HG03342 (cell line): ENCODE measurements at regions not wholly inside any gene's neighbourhood (a gene's known extent, or its start where the extent isn't known, plus 50 kb on each side); places are given as distances from the start of the nearest gene placed in this dataset.
"Not testable (repeated sequence)": the region's sequence is repeated elsewhere in the genome, so short reads cannot be mapped to it uniquely, and the experiment has no call there.

Source experiments
- ATAC-seq: cut with Tn5 transposase; IDR thresholded peaks from one replicate; pipeline ENCODE4 v1.9.1; 2021; ENCODE audit warnings: mild to moderate bottlenecking, moderate library complexity; ENCODE audit not compliant: unreplicated experiment

- ATAC-seq, result peak; percentile 73
These were observed 1075.3 kb upstream of the ALCAM start for GRCh38 chr3:104291437-104291851.

DNA sequence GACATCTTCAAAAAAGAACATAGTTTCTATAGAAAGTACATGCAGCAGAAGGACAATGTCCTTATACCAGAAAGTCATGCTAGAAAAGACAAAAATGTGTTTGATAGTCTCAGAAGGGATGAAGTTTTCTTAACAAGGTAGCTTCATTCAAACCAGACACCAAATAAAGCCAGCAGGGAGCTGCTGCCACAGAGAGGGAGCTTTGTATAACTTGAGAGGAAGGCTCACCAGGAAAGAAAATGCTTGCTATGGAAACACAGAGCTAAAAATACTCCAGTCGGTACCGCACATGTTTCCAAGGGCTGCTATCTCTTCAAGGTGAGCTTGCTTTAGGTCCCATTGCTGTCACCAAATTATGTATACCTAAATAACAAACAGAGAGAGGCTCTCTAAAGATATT lies 1074.8 kb upstream of the ALCAM start:
- ATAC-seq, result peak; percentile 33

DNA sequence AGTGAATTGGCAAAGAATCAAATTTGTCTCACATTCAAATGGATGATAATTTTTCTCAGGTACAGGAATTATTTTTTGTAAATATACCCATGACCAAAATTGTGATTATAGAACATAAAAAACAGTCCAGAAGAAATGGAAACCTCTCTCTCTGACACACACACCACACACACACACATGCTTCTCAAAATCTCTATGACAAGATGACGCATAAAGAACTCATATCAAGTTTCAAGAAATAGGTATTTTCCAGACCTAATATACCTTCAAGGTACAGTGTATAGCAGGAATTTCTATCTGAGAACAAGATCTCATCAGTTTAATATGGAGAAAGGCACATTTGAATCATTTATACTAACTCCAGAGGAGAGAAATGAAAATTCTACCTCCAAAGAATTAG lies 1069.1 kb upstream of the ALCAM start:
- ATAC-seq, result no peak

- ATAC-seq, result no peak
These were observed 1068.0 kb upstream of the ALCAM start for GRCh38 chr3:104298662-104299061.

- no peak for ATAC-seq
These were observed 1050.6 kb upstream of the ALCAM start for GRCh38 chr3:104316118-104316517.

DNA sequence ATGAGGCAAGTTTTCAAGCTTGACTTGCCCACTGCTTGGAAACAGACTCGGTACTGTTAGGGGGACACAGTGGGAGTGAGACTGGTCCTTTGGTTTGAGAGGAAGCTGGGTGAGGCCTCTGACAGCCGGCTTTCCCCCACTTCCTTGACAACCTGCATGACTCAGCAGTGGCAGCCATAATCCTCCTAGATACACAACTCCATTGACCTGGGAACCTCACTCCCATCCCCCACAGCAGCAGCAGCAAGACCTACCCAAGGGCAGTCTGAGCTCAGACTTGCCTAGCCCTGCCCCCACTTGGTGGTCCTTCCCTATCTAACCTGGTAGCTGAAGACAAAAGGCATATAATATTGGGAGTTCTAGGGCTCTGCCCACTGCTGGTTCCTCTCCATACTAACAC lies 1043.5 kb upstream of the ALCAM start:
- ATAC-seq, result no peak

GRCh38 chr3:104347291-104347690 lies 1019.4 kb upstream of the ALCAM start:
- no peak for ATAC-seq

GRCh38 chr3:104349836-104350235 lies 1016.9 kb upstream of the ALCAM start:
- ATAC-seq, result no peak

DNA sequence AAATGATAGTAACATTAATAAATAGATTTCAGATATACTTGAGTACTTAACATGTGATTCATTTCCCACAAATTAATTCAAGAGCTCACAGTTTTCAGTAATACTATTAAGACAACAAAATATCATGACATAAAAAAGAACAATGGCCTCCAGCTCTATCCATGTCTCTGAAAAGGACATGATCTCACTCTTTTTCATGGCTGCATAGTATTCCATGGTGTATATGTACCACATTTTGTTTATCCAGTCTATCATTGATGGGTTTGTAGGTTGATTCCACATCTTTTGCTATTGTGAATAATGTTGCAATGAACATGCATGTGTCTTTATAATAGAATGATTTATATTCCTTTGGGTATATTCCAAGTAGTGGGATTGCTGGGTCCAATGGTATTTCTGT lies 1012.8 kb upstream of the ALCAM start:
- no peak for ATAC-seq

DNA sequence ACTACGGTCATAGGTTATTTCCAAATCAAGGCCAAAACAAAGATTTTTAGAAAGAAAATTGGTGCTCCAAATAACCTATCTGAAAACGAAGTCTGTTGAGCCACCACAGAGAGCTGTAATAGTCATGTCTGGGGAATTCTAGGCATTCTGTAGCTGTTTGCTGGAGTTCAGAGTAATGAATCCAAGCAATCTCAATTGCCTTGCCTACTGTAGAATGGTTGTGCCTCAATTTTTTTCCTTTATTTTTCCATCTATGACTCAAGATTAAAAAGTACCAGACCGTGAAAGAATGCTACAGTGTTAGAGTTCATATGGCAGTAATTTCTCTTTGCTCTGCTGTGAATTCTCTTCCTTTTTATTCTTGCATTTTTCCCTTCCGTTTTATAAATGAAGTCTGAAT lies 1007.2 kb upstream of the ALCAM start:
- ATAC-seq, result no peak

DNA sequence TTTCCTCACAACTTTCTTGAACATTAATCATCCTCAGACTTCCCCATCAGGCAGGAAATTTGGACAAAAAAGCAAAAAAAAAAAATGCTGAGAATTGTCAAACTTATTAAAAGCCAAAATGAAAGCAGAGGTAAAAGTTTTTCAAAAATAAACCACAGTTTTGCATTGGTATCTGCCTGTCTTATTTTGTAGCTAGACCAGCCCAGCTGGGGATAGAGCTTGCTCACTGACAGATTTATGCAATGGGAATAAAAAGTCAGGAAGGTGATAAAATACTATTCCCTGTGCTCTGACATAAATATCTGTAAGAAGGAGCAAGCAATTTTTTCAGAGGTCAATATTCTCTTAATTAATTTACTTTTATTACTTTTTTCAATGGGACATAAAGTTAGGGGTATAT lies 1006.7 kb upstream of the ALCAM start:
- ATAC-seq, result no peak

DNA sequence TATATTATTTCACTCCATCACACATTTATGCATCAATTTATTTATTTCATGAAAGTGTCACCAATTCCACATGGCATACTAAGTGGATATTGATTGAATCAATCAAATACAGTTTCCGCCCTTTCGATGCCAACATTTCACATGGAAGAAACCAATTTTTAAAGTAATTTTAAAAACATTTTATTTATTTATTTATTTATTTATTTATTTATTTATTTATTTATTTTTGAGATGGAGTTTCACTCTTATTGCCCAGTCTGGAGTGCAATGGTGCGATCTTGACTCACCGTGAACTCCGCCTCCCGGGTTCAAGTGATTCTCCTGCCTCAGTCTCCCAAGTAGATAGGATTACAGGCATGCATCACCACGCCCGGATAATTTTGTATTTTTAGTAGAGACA lies 1005.0 kb upstream of the ALCAM start:
- ATAC-seq, result not testable (repeated sequence)

- no peak for ATAC-seq
These were observed 1004.4 kb upstream of the ALCAM start for GRCh38 chr3:104362319-104362718.

DNA sequence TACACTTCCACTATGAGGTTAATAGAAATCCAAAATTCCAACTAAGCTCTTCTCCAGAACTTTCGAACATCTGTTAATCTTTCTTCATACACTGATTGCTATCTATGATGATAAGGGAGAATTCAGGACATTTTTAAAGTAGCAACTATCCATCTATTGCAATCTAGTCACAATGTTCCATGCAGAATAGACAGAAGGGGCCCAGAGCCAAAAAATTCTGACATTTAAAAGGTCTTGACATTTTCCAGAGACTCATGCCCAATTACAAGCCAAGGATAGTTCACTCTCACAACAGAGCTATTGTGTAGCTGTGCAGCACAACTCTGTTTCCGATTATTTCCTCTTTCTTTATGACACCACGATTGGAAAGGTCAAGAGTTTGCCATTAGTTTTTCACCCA lies 999.7 kb upstream of the ALCAM start:
- no peak for ATAC-seq

DNA sequence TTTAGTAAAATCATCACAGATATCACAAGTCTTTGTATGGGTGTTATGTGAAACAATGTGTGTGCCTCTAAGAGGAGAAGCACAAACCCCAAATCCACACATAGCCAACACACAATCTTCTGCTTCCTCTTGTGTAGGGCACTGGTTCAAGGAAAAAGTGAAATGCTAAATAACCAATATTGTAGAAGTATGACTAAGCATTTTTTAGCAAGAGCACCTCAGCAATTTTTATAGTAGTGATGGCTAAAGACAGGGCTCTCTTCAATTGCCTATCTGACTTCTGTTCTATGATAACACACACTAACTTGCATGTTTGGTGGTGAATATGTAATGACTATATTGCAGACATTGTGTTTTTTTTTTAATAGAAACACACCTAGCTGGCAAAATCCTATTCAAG lies 997.9 kb upstream of the ALCAM start:
- no peak for ATAC-seq

DNA sequence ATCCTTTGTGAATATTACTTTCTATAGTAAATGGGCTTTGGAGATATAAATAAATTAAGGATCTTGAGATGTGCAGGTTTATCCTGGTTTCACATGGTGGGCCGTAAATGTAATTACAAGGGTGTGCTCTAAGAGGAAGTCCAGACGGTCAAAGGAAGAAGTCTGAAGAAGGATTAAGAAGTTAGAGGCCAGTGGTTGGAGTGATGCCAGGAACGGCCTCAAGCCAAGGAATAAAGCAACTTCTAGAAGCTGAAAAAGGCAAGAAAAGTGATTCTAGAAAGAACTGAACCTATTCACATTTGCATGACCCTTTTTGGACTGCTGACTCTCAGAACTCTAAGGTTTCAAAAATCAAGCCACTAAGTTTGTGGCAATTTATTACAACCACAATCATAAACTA lies 981.3 kb upstream of the ALCAM start:
- ATAC-seq, result no peak

DNA sequence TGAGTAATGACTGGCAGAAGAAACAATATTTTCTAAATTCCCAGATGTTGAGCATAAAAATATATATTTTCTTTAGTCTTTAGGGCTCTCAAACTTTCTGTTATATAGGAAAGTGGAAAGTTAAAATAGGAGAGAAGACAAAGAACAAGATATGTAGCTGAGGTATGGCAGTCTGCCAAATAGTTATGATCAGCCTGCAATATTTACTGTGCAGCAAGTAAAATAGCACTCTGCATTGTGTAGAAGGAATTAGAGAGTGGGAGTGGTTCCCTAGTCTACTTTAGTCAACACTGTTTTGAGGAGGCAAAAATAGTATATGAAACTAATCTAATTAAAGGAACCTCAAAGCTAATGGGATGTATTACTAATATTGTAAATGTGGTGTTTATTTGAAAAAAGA lies 978.1 kb upstream of the ALCAM start:
- ATAC-seq, result no peak

- no peak for ATAC-seq
These were observed 974.4 kb upstream of the ALCAM start for GRCh38 chr3:104392327-104392726.

DNA sequence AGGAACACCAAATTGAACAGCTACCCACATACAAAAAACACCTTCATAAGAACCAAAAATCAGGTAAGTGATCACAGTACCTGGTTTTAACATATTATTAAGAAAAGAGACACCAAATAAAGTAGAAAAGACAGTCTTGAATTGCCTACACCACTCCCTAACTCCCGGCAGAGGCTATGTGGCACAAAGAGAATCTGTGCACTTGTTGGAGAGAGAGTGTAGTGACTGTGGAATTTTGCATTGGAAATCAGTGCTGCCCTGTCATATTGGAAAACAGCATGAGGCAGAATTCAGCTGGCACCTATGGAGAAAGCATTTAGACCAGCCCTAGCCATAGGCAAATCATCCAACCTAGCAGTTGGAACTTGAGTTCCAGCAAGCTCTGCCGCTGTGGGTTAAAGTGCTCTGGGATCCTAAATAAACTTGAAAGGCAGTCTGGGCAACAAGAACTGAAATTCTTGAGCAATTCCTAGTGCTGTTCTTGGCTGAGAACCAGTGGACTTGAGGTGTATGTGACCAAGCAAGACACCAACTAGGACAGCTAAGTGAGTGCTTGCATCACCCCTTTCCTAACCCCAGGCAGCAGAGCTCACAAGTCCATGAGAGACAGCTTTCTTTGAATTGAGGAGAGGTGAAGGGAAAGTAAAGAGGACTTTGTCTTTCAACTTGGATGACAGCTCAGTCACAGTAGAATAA lies 969.6 kb upstream of the ALCAM start:
- ATAC-seq, result no peak

- ATAC-seq, result no peak
These were observed 969.0 kb upstream of the ALCAM start for GRCh38 chr3:104397713-104398112.

DNA sequence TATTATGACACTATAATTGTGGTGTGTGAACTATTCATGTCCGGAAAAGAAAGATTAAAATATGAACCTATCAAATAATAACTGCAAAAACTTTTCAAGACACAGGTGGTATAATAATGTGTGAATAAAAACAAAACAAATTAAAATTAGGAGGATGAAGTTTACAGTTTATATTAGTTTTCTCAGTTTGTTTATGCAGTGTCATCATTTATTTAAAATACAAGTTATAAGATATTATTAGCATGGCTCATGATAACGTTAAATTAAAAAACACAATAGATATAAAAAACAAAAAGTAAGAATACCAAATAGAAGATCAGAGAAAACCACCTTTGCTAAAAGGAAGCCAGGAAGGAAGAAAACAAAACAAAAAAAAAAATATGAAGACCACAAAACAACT lies 963.8 kb upstream of the ALCAM start:
- no peak for ATAC-seq

GRCh38 chr3:104411757-104412156 lies 955.0 kb upstream of the ALCAM start:
- ATAC-seq, result no peak
